ENCODE measurements at regions not wholly inside any gene's neighbourhood (a gene's known extent, or its start where the extent isn't known, plus 50 kb on each side); places are given as distances from the start of the nearest gene placed in this dataset.
"Not testable (repeated sequence)": the region's sequence is repeated elsewhere in the genome, so short reads cannot be mapped to it uniquely, and the experiment has no call there.

DNA sequence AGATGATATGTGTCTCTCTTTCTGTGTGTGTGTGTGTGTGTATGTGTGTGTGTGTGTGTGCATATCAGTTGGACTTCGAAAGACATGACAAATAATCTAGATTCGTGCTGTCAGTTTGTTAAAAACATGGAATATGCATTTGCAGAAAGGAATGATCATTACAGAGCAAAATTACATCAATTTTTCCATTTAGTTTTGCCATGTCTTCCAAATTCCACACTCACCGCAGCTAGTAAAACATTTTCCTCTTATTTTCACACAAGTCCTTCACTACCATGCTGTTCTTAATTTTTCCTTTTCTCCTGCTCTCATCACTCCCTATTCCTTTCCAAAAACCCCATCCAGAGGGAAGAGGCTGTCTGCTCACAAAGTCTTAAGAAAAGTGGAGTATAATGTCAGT lies 1191.4 kb upstream of the SLC39A10 start:
- no peak overlapping the region for H3K4me3 Mint-ChIP-seq (ENCODE audit: unreplicated experiment)
- no peaks in the 10 kb centered on the region for H3K9me3 Mint-ChIP-seq (ENCODE audit: unreplicated experiment)
- H3K4me1 Mint-ChIP-seq (ENCODE audit: insufficient read depth, unreplicated experiment) = no peaks in the 10 kb centered on the region
- intact Hi-C loops (cut with micrococcal nuclease) = no loop called here
- no peaks in the 10 kb centered on the region for H3K27me3 Mint-ChIP-seq (ENCODE audit: insufficient read depth, unreplicated experiment)
- BruUV-seq (replicated peaks) = no TSS peak
- CTCF ChIA-PET = no interaction called here
- TF ChIP-seq, protein P1, sequence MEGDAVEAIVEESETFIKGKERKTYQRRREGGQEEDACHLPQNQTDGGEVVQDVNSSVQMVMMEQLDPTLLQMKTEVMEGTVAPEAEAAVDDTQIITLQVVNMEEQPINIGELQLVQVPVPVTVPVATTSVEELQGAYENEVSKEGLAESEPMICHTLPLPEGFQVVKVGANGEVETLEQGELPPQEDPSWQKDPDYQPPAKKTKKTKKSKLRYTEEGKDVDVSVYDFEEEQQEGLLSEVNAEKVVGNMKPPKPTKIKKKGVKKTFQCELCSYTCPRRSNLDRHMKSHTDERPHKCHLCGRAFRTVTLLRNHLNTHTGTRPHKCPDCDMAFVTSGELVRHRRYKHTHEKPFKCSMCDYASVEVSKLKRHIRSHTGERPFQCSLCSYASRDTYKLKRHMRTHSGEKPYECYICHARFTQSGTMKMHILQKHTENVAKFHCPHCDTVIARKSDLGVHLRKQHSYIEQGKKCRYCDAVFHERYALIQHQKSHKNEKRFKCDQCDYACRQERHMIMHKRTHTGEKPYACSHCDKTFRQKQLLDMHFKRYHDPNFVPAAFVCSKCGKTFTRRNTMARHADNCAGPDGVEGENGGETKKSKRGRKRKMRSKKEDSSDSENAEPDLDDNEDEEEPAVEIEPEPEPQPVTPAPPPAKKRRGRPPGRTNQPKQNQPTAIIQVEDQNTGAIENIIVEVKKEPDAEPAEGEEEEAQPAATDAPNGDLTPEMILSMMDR (IDR thresholded peaks at IDR 0.05; ENCODE audit: unreplicated experiment) = no peak
- no peaks in the 10 kb centered on the region for H3K36me3 Mint-ChIP-seq (ENCODE audit: insufficient read depth, unreplicated experiment)
- H3K27ac Mint-ChIP-seq (ENCODE audit: low read depth, unreplicated experiment) = no peak overlapping the region
- DNase-seq (ENCODE audit: unreplicated experiment) = no peak
- POLR2A ChIA-PET = no interaction called here

DNA sequence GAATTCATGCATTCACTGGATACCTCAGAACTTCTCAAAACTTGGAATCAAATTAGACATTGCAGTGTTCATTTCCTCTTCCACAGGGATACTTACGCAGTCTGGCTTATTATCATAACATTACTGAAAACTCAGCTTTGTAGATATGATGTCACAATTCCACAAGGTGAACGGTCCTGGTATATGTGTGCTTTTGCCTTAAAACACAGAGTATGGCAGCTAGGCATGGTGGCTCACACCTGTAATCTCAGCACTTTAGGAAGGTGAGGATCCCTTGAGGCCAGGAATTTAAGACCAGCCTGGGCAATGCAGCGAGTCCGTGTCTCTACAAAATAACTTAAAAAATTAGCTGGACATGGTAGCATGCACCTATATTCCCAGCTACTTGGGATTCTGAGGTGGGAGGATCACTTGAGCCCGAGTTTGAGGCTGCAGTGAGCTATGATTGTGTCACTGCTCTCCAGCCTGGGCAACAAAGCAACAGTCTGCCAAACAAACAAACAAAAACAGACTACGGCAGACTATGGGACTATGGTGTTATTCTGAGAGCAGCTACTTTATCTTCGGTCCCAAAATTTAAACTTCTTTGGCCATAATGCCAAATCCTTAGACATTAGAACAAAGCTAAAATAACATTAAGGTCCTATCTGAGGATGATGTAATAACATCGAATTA lies 1191.9 kb upstream of the SLC39A10 start:
- Mint-ChIP-seq H3K4me1 (ENCODE audit: insufficient read depth, unreplicated experiment) (no peaks in the 10 kb centered on the region), H3K27ac (ENCODE audit: low read depth, unreplicated experiment) (no peak overlapping the region), H3K9me3 (ENCODE audit: unreplicated experiment) (no peaks in the 10 kb centered on the region), H3K4me3 (ENCODE audit: unreplicated experiment) (no peak overlapping the region), H3K36me3 (ENCODE audit: insufficient read depth, unreplicated experiment) (no peaks in the 10 kb centered on the region), H3K27me3 (ENCODE audit: insufficient read depth, unreplicated experiment) (no peaks in the 10 kb centered on the region)
- BruUV-seq (replicated peaks) = no TSS peak
- DNase-seq (ENCODE audit: unreplicated experiment) = no peak
- POLR2A ChIA-PET = no interaction called here
- TF ChIP-seq, protein P1 (IDR thresholded peaks at IDR 0.05; ENCODE audit: unreplicated experiment) = no peak
- CTCF ChIA-PET = interaction anchor here (0.5 kb wide), 1 partner anchor 113 kb away, joined by 4 read pairs; no protein-coding TSS in a partner anchor
- intact Hi-C loops (cut with micrococcal nuclease) = no loop called here

DNA sequence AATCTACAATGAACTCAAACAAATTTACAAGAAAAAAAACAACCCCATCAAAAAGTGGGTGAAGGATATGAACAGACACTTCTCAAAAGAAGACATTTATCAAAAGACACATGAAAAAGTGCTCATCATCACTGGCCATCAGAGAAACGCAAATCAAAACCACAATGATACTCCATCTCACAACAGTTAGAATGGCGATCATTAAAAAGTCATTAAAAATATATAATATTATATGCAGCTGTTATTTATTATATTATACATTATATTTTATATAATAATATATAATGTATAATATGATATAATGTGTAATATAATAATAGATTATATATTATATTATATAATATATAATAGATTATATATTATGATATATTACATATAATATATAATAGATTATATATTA lies 1194.1 kb upstream of the SLC39A10 start:
- H3K27ac Mint-ChIP-seq (ENCODE audit: low read depth, unreplicated experiment); H3K36me3 Mint-ChIP-seq (ENCODE audit: insufficient read depth, unreplicated experiment); POLR2A ChIA-PET; intact Hi-C loops (cut with micrococcal nuclease); H3K9me3 Mint-ChIP-seq (ENCODE audit: unreplicated experiment); H3K4me3 Mint-ChIP-seq (ENCODE audit: unreplicated experiment); BruUV-seq (replicated peaks); H3K27me3 Mint-ChIP-seq (ENCODE audit: insufficient read depth, unreplicated experiment); CTCF ChIA-PET; H3K4me1 Mint-ChIP-seq (ENCODE audit: insufficient read depth, unreplicated experiment); DNase-seq (ENCODE audit: unreplicated experiment): not testable (repeated sequence)

DNA sequence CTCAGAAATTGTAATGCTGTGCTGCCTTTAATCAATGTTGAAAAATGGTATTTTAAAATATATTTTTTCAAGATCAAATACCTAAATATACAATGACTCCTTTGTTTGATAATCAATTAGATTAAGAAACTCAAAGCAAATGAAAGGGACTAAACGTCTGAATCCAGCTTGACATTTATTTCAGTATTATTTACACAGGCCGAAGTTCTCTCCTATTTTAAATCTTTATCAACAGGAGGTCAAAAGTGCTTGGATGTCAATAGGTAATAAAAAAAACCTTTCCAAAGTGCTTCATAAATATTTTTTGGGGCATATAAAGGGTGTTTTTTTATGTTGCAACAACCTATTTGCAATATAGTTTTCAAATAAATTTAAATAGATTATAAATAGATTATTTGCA lies 1201.7 kb upstream of the SLC39A10 start:
- ChIA-PET POLR2A (no interaction called here), CTCF (no interaction called here)
- no peaks in the 10 kb centered on the region for H3K9me3 Mint-ChIP-seq (ENCODE audit: unreplicated experiment)
- TF ChIP-seq, protein P1 (IDR thresholded peaks at IDR 0.05; ENCODE audit: unreplicated experiment) = no peak
- BruUV-seq (replicated peaks) = no TSS peak
- intact Hi-C loops (cut with micrococcal nuclease) = no loop called here
- H3K27ac Mint-ChIP-seq (ENCODE audit: low read depth, unreplicated experiment) = no peak overlapping the region
- no peak for DNase-seq (ENCODE audit: unreplicated experiment)
- no peaks in the 10 kb centered on the region for H3K4me1 Mint-ChIP-seq (ENCODE audit: insufficient read depth, unreplicated experiment)
- no peak overlapping the region for H3K4me3 Mint-ChIP-seq (ENCODE audit: unreplicated experiment)
- H3K36me3 Mint-ChIP-seq (ENCODE audit: insufficient read depth, unreplicated experiment) = no peaks in the 10 kb centered on the region
- H3K27me3 Mint-ChIP-seq (ENCODE audit: insufficient read depth, unreplicated experiment) = no peaks in the 10 kb centered on the region

DNA sequence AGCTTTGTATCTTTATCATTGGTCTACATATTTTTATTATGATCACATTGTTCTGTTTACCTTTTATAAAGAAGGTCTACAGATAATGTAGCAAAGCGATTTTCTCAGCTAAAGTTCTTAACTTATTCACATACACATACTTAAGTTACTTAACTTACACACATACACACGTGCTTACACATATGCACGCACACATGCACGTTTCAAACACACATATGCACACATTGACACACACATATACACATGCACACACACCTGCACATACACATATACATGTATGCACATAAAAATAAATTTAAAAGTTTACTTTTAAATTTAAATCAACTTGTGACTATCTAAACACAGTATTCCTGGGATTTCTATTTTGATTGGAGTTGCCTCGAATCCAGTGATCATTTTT lies 1204.5 kb upstream of the SLC39A10 start:
- no TSS peak for BruUV-seq (replicated peaks)
- TF ChIP-seq, protein P1 (IDR thresholded peaks at IDR 0.05; ENCODE audit: unreplicated experiment) = no peak
- no peak overlapping the region for H3K27ac Mint-ChIP-seq (ENCODE audit: low read depth, unreplicated experiment)
- H3K4me3 Mint-ChIP-seq (ENCODE audit: unreplicated experiment) = no peak overlapping the region
- H3K9me3 Mint-ChIP-seq (ENCODE audit: unreplicated experiment) = no peaks in the 10 kb centered on the region
- no peak for DNase-seq (ENCODE audit: unreplicated experiment)
- H3K4me1 Mint-ChIP-seq (ENCODE audit: insufficient read depth, unreplicated experiment) = no peaks in the 10 kb centered on the region
- no peaks in the 10 kb centered on the region for H3K36me3 Mint-ChIP-seq (ENCODE audit: insufficient read depth, unreplicated experiment)
- H3K27me3 Mint-ChIP-seq (ENCODE audit: insufficient read depth, unreplicated experiment) = no peaks in the 10 kb centered on the region
- POLR2A ChIA-PET = no interaction called here
- intact Hi-C loops (cut with micrococcal nuclease) = no loop called here
- CTCF ChIA-PET = no interaction called here
